H1 (cell line): ENCODE measurements at regions not wholly inside any gene's neighbourhood (a gene's known extent, or its start where the extent isn't known, plus 50 kb on each side); places are given as distances from the start of the nearest gene placed in this dataset.
A peak's percentile ranks its signal among the peaks of the same experiment; 100 is the strongest.

Experiments
- CTCF ChIA-PET: fragments of 300-600 bp; sonication (Branson Sonifier 250); formaldehyde crosslinking; loops from one replicate; lab custom pipeline; 2021; ENCODE audit not compliant: partially characterized antibody; lab: Charles Lee
- POLR2A ChIA-PET: fragments of 300-600 bp; sonication (Branson Sonifier 250); formaldehyde crosslinking; loops from one replicate; lab custom pipeline; 2021; ENCODE audit warnings: inconsistent platforms; ENCODE audit not compliant: partially characterized antibody; lab: Charles Lee
- DNase-seq, 2 experiments: peaks; one replicate each; pipeline versions ENCODE4 v3.0.0 to v3.0.0-alpha.2; 2010 to 2022; ENCODE audit warnings: low spot score in 2 of 2, low read depth in 1 of 2, mixed read lengths in 1 of 2
- FAIRE-seq: peaks from 2 replicates; lab custom pipeline; 2011; peaks lifted over from hg19 to GRCh38; lab: Jason Lieb, UNC
- H2AFZ ChIP-seq: 2 replicates; pipeline ENCODE4 v1.8.1; 2012; ENCODE audit warnings: low read length, inconsistent platforms
- H2AK5ac ChIP-seq: 2 replicates; pipeline ENCODE4 v1.6.1; 2013; ENCODE audit warnings: low read depth, low read length
- H2BK120ac ChIP-seq: replicated peaks from 2 replicates; pipeline ENCODE3; 2013; ENCODE audit warnings: low read depth, low read length, inconsistent platforms
- H2BK12ac ChIP-seq: 2 replicates; pipeline ENCODE4 v1.6.1; 2013; ENCODE audit warnings: low read depth, low read length
- H2BK15ac ChIP-seq: 2 replicates; pipeline ENCODE4 v1.6.1; 2013; ENCODE audit warnings: low read length
- H2BK20ac ChIP-seq: 2 replicates; pipeline ENCODE4 v1.6.1; 2013; ENCODE audit warnings: low read length
- H2BK5ac ChIP-seq: 2 replicates; pipeline ENCODE4 v1.6.1; 2013; ENCODE audit warnings: low read depth, low read length
- H3K14ac ChIP-seq: 2 replicates; pipeline ENCODE4 v1.6.1; 2013; ENCODE audit warnings: inconsistent platforms; ENCODE audit not compliant: insufficient read length
- H3K18ac ChIP-seq: 2 replicates; pipeline ENCODE4 v1.6.1; 2013; ENCODE audit warnings: low read length; ENCODE audit errors: extremely low read depth
- H3K23ac ChIP-seq: 2 replicates; pipeline ENCODE4 v1.6.1; 2013; ENCODE audit warnings: inconsistent platforms; ENCODE audit not compliant: insufficient read length
- H3K23me2 ChIP-seq: 2 replicates; pipeline ENCODE4 v1.6.1; 2013; ENCODE audit warnings: low read depth, low read length
- H3K27ac ChIP-seq: 2 replicates; pipeline ENCODE4 v1.6.1; 2011; ENCODE audit warnings: low read depth, low read length, inconsistent platforms
- H3K27me3 ChIP-seq, 4 experiments: replicated peaks in 1 of 4; 1 replicate in 1 of 4; 2 replicates in 3 of 4; pipeline versions ENCODE4 v1.6.1 to v1.8.1; 2011 to 2013; ENCODE audit warnings: low read length in 3 of 4, mild to moderate bottlenecking in 3 of 4, inconsistent platforms in 2 of 4, mixed read lengths in 2 of 4, moderate library complexity in 1 of 4; ENCODE audit not compliant: control insufficient read depth in 3 of 4, insufficient read depth in 3 of 4; ENCODE audit errors: extremely low read depth in 1 of 4
- H3K36me3 ChIP-seq, 4 experiments: 2 replicates each; pipeline versions ENCODE4 v1.6.1 to v1.8.1; 2011 to 2013; ENCODE audit warnings: mild to moderate bottlenecking in 4 of 4, low read length in 3 of 4, moderate library complexity in 2 of 4, control low read depth in 1 of 4, inconsistent platforms in 1 of 4; ENCODE audit not compliant: insufficient read depth in 4 of 4, control insufficient read depth in 2 of 4
- H3K4ac ChIP-seq: replicated peaks from 2 replicates; pipeline ENCODE3; 2013; ENCODE audit warnings: low read length, low read depth, mixed read lengths, inconsistent platforms; ENCODE audit not compliant: insufficient read length
- H3K4me1 ChIP-seq, 4 experiments: replicated peaks in 1 of 4; 1 replicate in 1 of 4; 2 replicates in 3 of 4; pipeline versions ENCODE4 v1.6.1 to v1.8.1; 2011 to 2013; ENCODE audit warnings: low read length in 3 of 4, inconsistent platforms in 2 of 4, mixed read lengths in 1 of 4; ENCODE audit not compliant: insufficient read depth in 4 of 4, control insufficient read depth in 3 of 4
- H3K4me2 ChIP-seq, 2 experiments: 2 replicates each; pipeline versions ENCODE4 v1.6.1 to v1.8.1; 2011 to 2013; ENCODE audit warnings: low read depth in 2 of 2, low read length in 2 of 2, control low read depth in 1 of 2, inconsistent platforms in 1 of 2, mild to moderate bottlenecking in 1 of 2; ENCODE audit not compliant: insufficient read depth in 1 of 2
- H3K4me3 ChIP-seq, 4 experiments: fragments of 200-600, 300-600 bp in 1 of 4; sonication (generic), shearing (Covaris generic), sonication (Bioruptor Twin) in 1 of 4; 2 replicates each; pipeline versions ENCODE4 v1.5.1 to v1.8.1; 2011 to 2016; ENCODE audit warnings: low read length in 4 of 4, low read depth in 3 of 4, control low read depth in 2 of 4, inconsistent platforms in 2 of 4, mild to moderate bottlenecking in 2 of 4, mixed read lengths in 1 of 4, moderate library complexity in 1 of 4; ENCODE audit not compliant: insufficient read depth in 2 of 4; ENCODE audit errors: extremely low read depth in 1 of 4
- H3K56ac ChIP-seq: replicated peaks from 2 replicates; pipeline ENCODE3; 2013; ENCODE audit warnings: low read depth, mild to moderate bottlenecking, mixed read lengths, low read length, inconsistent platforms; ENCODE audit not compliant: insufficient read length
- H3K79me1 ChIP-seq: 2 replicates; pipeline ENCODE4 v1.6.1; 2013; ENCODE audit warnings: low read depth, low read length, control low read depth
- H3K79me2 ChIP-seq, 2 experiments: 2 replicates each; pipeline versions ENCODE4 v1.6.1 to v1.8.1; 2012 to 2013; ENCODE audit warnings: low read length in 2 of 2, mild to moderate bottlenecking in 2 of 2, inconsistent platforms in 1 of 2; ENCODE audit not compliant: insufficient read depth in 2 of 2, control insufficient read depth in 1 of 2
- H3K9ac ChIP-seq, 4 experiments: replicated peaks in 1 of 4; 1 replicate in 1 of 4; 2 replicates in 3 of 4; pipeline versions ENCODE4 v1.6.1 to v1.8.1; 2011 to 2013; ENCODE audit warnings: low read depth in 3 of 4, low read length in 3 of 4, control low read depth in 2 of 4, mild to moderate bottlenecking in 2 of 4, moderate library complexity in 2 of 4, inconsistent platforms in 1 of 4; ENCODE audit errors: extremely low read depth in 1 of 4
- H3K9me3 ChIP-seq, 2 experiments: 2 replicates each; pipeline versions ENCODE4 v1.6.1 to v1.8.1; 2012 to 2013; ENCODE audit warnings: mild to moderate bottlenecking in 2 of 2, moderate library complexity in 2 of 2, control low read depth in 1 of 2, inconsistent platforms in 1 of 2, low read depth in 1 of 2, low read length in 1 of 2, mixed read lengths in 1 of 2; ENCODE audit not compliant: insufficient read depth in 2 of 2
- H4K20me1 ChIP-seq, 2 experiments: replicated peaks in 1 of 2; 2 replicates each; pipeline versions ENCODE3 to v1.8.1; 2011 to 2013; ENCODE audit warnings: inconsistent platforms in 2 of 2, low read length in 2 of 2, mild to moderate bottlenecking in 1 of 2; ENCODE audit not compliant: insufficient read depth in 2 of 2, control insufficient read depth in 1 of 2
- H4K5ac ChIP-seq: 2 replicates; pipeline ENCODE4 v1.6.1; 2013; ENCODE audit warnings: low read length, low read depth, mixed read lengths, inconsistent platforms; ENCODE audit not compliant: insufficient read length
- H4K8ac ChIP-seq: 2 replicates; pipeline ENCODE4 v1.8.0; 2013; ENCODE audit warnings: mild to moderate bottlenecking, moderate library complexity, low read length, inconsistent platforms; ENCODE audit not compliant: insufficient read depth; ENCODE audit errors: extremely low read depth
- H4K91ac ChIP-seq: replicated peaks from 2 replicates; pipeline ENCODE3; 2013; ENCODE audit warnings: low read length, mixed read lengths, inconsistent platforms; ENCODE audit not compliant: insufficient read length
- BCL11A ChIP-seq, 2 experiments: IDR thresholded peaks; one replicate each; pipeline ENCODE4 v1.6.1; 2011; ENCODE audit warnings: low read depth in 2 of 2, low read length in 2 of 2, mild to moderate bottlenecking in 2 of 2
- CHD1 ChIP-seq: IDR thresholded peaks from 2 replicates; pipeline ENCODE4 v1.6.1; 2012; ENCODE audit warnings: low read depth, low read length, improper control_type of control experiment
- EP300 ChIP-seq, 2 experiments: IDR thresholded peaks; 1 replicate in 1 of 2; 2 replicates in 1 of 2; pipeline ENCODE4 v1.6.1; 2011 to 2012; ENCODE audit warnings: low read depth in 2 of 2, low read length in 2 of 2, mild to moderate bottlenecking in 2 of 2, borderline replicate concordance in 1 of 2, inconsistent platforms in 1 of 2, moderate library complexity in 1 of 2
- FOSL1 ChIP-seq: IDR thresholded peaks from 2 replicates; pipeline ENCODE4 v1.6.1; 2011; ENCODE audit warnings: mild to moderate bottlenecking, low read depth, low read length, moderate library complexity; ENCODE audit not compliant: insufficient read depth
- JUND ChIP-seq: IDR thresholded peaks from 2 replicates; pipeline ENCODE4 v1.6.1; 2011; ENCODE audit warnings: mild to moderate bottlenecking, improper control_type of control experiment, low read length
- KDM5A ChIP-seq: fragments of 200-600 bp; IDR thresholded peaks from 2 replicates; pipeline ENCODE4 v1.7.1; 2012; ENCODE audit warnings: mild to moderate bottlenecking, low read length, inconsistent platforms, mixed read lengths
- PHF8 ChIP-seq: fragments of 200-600 bp; sonication (generic); conservative IDR thresholded peaks from 2 replicates; pipeline ENCODE4 v1.7.1; 2012; ENCODE audit warnings: low read depth, mild to moderate bottlenecking, inconsistent platforms, low read length, moderate library complexity
- SAP30 ChIP-seq: fragments of 300-600 bp; sonication (generic); IDR thresholded peaks from 2 replicates; pipeline ENCODE4 v1.7.1; 2012; ENCODE audit warnings: low read length, moderate library complexity, mild to moderate bottlenecking, inconsistent platforms; ENCODE audit not compliant: insufficient read depth, insufficient replicate concordance
- SP1 ChIP-seq: IDR thresholded peaks from 2 replicates; pipeline ENCODE4 v1.6.1; 2011; ENCODE audit warnings: low read depth, low read length
- TAF7 ChIP-seq: optimal IDR thresholded peaks from 2 replicates; pipeline ENCODE3; 2011; ENCODE audit warnings: low read depth, mild to moderate bottlenecking, inconsistent platforms, low read length, moderate library complexity, borderline replicate concordance
- WGBS, 2 experiments: shearing (Covaris generic) in 1 of 2; methylation state at CpG; one replicate each; pipeline versions ENCODE4 v1.1.6 to v1.1.7; 2013 to 2015; ENCODE audit warnings: low lambda C conversion rate in 2 of 2, mixed read lengths in 2 of 2, inconsistent platforms in 1 of 2, low coverage in 1 of 2, missing lambda C conversion rate in 1 of 2; ENCODE audit not compliant: insufficient replicate concordance in 2 of 2, insufficient coverage in 1 of 2, insufficient read length in 1 of 2; ENCODE audit errors: extremely low coverage in 1 of 2, missing lambda C conversion rate in 1 of 2; 5-methylcytosine and 5-hydroxymethylcytosine counted together

DNA sequence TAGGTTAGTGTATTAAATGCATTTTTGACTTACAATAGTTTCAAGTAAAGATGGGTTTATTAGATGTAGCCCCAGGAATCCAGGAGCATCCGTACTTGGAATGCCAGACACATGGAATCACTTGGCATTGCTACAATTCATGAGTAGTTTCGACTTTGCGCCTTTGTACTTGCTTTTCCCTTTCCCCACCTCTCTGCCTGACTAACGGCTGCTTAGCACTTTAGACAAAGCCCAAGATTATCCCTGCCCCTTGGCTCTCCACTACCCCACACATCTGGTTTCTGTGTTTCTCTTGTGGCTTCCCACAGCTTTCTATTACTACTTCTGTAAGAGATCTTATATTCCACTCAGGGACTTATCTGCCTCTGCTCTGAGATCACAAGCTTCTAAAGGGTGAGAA, 397.7 kb upstream of the POU3F1 start:
- no peaks in the 10 kb centered on the region for H3K27me3 ChIP-seq
- no peaks in the 10 kb centered on the region; a peak in 1 of 7 replicates for H3K4me1 ChIP-seq
- ChIA-PET POLR2A (interaction anchor here (1.7 to 16.7 kb wide), 4 partner anchors 10 to 32 kb away, joined by 5 to 190 read pairs (median 6); no protein-coding TSS in a partner anchor), CTCF (interaction anchor here (0.6 to 1.2 kb wide), 4 partner anchors 11 to 425 kb away, joined by 3 to 4 read pairs (median 3); no protein-coding TSS in a partner anchor)
- FAIRE-seq (no peak), DNase-seq (peak in 1 of 2 experiments; percentile 33)
- no peaks in the 10 kb centered on the region for H3K79me1 ChIP-seq
- no peak overlapping the region for H2BK20ac ChIP-seq
- no peak overlapping the region for H2BK15ac ChIP-seq
- no peak overlapping the region for H3K23ac ChIP-seq
- no peak overlapping the region for H3K4ac ChIP-seq
- 68% methylated on average over 4 of the region's 4 CpGs; no CpG with 5 or more reads in 1 of the 2 experiments for WGBS, 2 experiments
- H2AK5ac ChIP-seq = no peak overlapping the region; the same call in 1 of the 2 replicates
- no peak overlapping the region for H4K5ac ChIP-seq
- no peak overlapping the region for H4K8ac ChIP-seq
- peak overlapping the region; percentile 28; the same call in 1 of the 2 replicates for H2BK12ac ChIP-seq
- 0 out of 8 replicates have a peak, but pooled peaks cover 0 to 3% (median 0%) of the 10 kb centered on the region in 4 experiments for H3K36me3 ChIP-seq
- no peak overlapping the region for H4K91ac ChIP-seq
- no peaks in the 10 kb centered on the region for H3K9me3 ChIP-seq
- no peak overlapping the region for H3K4me2 ChIP-seq
- no peak overlapping the region for H3K18ac ChIP-seq
- no peak overlapping the region; the same call in 1 of the 2 replicates for H2BK5ac ChIP-seq
- H2AFZ ChIP-seq = no peak overlapping the region
- H3K23me2 ChIP-seq = no peaks in the 10 kb centered on the region
- H4K20me1 ChIP-seq = no peaks in the 10 kb centered on the region
- TF ChIP-seq SP1 = no peak
- TF ChIP-seq CHD1 = no peak
- TF ChIP-seq JUND = no peak
- no peak for TF ChIP-seq FOSL1
- no peak for TF ChIP-seq SAP30
- no peak for TF ChIP-seq KDM5A
- TF ChIP-seq TAF7 = no peak
- TF ChIP-seq EP300 (IDR thresholded peaks at IDR 0.05; ENCODE audit: borderline replicate concordance in 1 of 2, low read depth in 2 of 2, low read length in 2 of 2) = no peak
- TF ChIP-seq BCL11A (IDR thresholded peaks at IDR 0.05; ENCODE audit: low read depth in 2 of 2, low read length in 2 of 2) = no peak
- no peak for TF ChIP-seq PHF8
- no peak overlapping the region for H3K9ac ChIP-seq
- H3K27ac ChIP-seq = no peak overlapping the region
- H3K79me2 ChIP-seq = peaks cover 0 to 12% of the 10 kb centered on the region in 2 experiments; a peak in 1 of 4 replicates
- H3K4me3 ChIP-seq = no peak overlapping the region
- H2BK120ac ChIP-seq = no peak overlapping the region
- no peak overlapping the region for H3K56ac ChIP-seq
- no peak overlapping the region for H3K14ac ChIP-seq
